NB4 (cell line): ENCODE measurements at regions not wholly inside any gene's neighbourhood (a gene's known extent, or its start where the extent isn't known, plus 50 kb on each side); places are given as distances from the start of the nearest gene placed in this dataset.

ENCODE experiments used
- DNase-seq: peaks from one replicate; pipeline ENCODE4 v3.0.0; 2010; ENCODE audit warnings: low read depth
- H3K4me3 ChIP-seq: one replicate; pipeline ENCODE4 v1.5.1; 2011; ENCODE audit warnings: mild to moderate bottlenecking, low read depth, low read length, moderate library complexity
- CTCF ChIP-seq: IDR thresholded peaks from one replicate; pipeline ENCODE4 v1.5.1; 2012; ENCODE audit warnings: low read depth, low read length
- MAX ChIP-seq: IDR thresholded peaks from 2 replicates; pipeline ENCODE4 v1.6.1; 2011; ENCODE audit warnings: low read depth, low read length
- MYC ChIP-seq: IDR thresholded peaks from 2 replicates; pipeline ENCODE4 v1.6.1; 2011; ENCODE audit warnings: low read depth, low read length
- POLR2A ChIP-seq: IDR thresholded peaks from 2 replicates; pipeline ENCODE4 v1.6.1; 2011; ENCODE audit warnings: mild to moderate bottlenecking; ENCODE audit not compliant: insufficient read length; ENCODE audit errors: extremely low read depth

GRCh38 chr9:78613006-78613405 lies 316.1 kb downstream of the PSAT1 start:
- TF ChIP-seq MAX (no peak), MYC (no peak)
- no peak for DNase-seq
- H3K4me3 ChIP-seq: no peak overlapping the region

- TF ChIP-seq MYC: no peak
- no peak for DNase-seq
- no peak overlapping the region for H3K4me3 ChIP-seq
Measured at GRCh38 chr9:78614892-78615291, 318.0 kb downstream of the PSAT1 start.

GRCh38 chr9:78615372-78615771 lies 318.4 kb downstream of the PSAT1 start:
- TF ChIP-seq MAX (no peak), CTCF (no peak), MYC (no peak), POLR2A (no peak)
- no peak for DNase-seq
- no peak overlapping the region for H3K4me3 ChIP-seq

GRCh38 chr9:78618735-78619134 lies 321.8 kb downstream of the PSAT1 start:
- DNase-seq: no peak
- no peak for TF ChIP-seq MYC
- TF ChIP-seq MAX: no peak
- TF ChIP-seq CTCF: no peak
- TF ChIP-seq POLR2A: no peak
- H3K4me3 ChIP-seq: no peak overlapping the region

GRCh38 chr9:78620303-78620702 lies 323.4 kb downstream of the PSAT1 start:
- no peak for DNase-seq
- no peak overlapping the region for H3K4me3 ChIP-seq
- TF ChIP-seq POLR2A (no peak), MAX (no peak), CTCF (no peak), MYC (no peak)

GRCh38 chr9:78620764-78621163 lies 323.8 kb downstream of the PSAT1 start:
- no peak for DNase-seq
- no peak overlapping the region for H3K4me3 ChIP-seq
- TF ChIP-seq CTCF: no peak
- no peak for TF ChIP-seq MAX
- no peak for TF ChIP-seq POLR2A
- no peak for TF ChIP-seq MYC

- no peak for DNase-seq
- H3K4me3 ChIP-seq: no peak overlapping the region
- TF ChIP-seq MAX: no peak
- no peak for TF ChIP-seq MYC
- no peak for TF ChIP-seq POLR2A
- no peak for TF ChIP-seq CTCF
Measured at GRCh38 chr9:78622126-78622525, 325.2 kb downstream of the PSAT1 start.
